COLO829 (cell line): ENCODE measurements at regions not wholly inside any gene's neighbourhood (a gene's known extent, or its start where the extent isn't known, plus 50 kb on each side); places are given as distances from the start of the nearest gene placed in this dataset.

ENCODE experiments used
- DNase-seq: peaks from one replicate; pipeline ENCODE4 v3.0.0; 2012; ENCODE audit warnings: low spot score

GRCh38 chr3:182067423-182067822 lies 355.7 kb downstream of the SOX2 start:
- no peak for DNase-seq

GRCh38 chr3:182078316-182078715 lies 366.6 kb downstream of the SOX2 start:
- DNase-seq, result no peak

- DNase-seq, result no peak
Measured at GRCh38 chr3:182078929-182079328, 367.2 kb downstream of the SOX2 start.

- no peak for DNase-seq
Measured at GRCh38 chr3:182081096-182081495, 369.4 kb downstream of the SOX2 start.

- DNase-seq, result no peak
Measured at GRCh38 chr3:182083112-182083511, 371.4 kb downstream of the SOX2 start.

- DNase-seq, result peak; percentile 80
Measured at GRCh38 chr3:182092662-182093262, 381.0 kb downstream of the SOX2 start.

- DNase-seq, result no peak
Measured at GRCh38 chr3:182094321-182094720, 382.6 kb downstream of the SOX2 start.

- no peak for DNase-seq
Measured at GRCh38 chr3:182104881-182105280, 393.2 kb downstream of the SOX2 start.

GRCh38 chr3:182105875-182106274 lies 394.1 kb downstream of the SOX2 start:
- DNase-seq, result peak; percentile 48

- DNase-seq, result no peak
Measured at GRCh38 chr3:182108371-182108770, 396.6 kb downstream of the SOX2 start.

- DNase-seq, result no peak
Measured at GRCh38 chr3:182111967-182112366, 400.2 kb downstream of the SOX2 start.

GRCh38 chr3:182115328-182116015 lies 403.7 kb downstream of the SOX2 start:
- DNase-seq, result peak; percentile 29

GRCh38 chr3:182116386-182116785 lies 404.7 kb downstream of the SOX2 start:
- no peak for DNase-seq

- DNase-seq, result no peak
Measured at GRCh38 chr3:182117131-182117530, 405.4 kb downstream of the SOX2 start.

GRCh38 chr3:182117583-182117982 lies 405.9 kb downstream of the SOX2 start:
- no peak for DNase-seq

GRCh38 chr3:182118066-182118465 lies 406.3 kb downstream of the SOX2 start:
- DNase-seq, result peak; percentile 19

- no peak for DNase-seq
Measured at GRCh38 chr3:182121401-182121800, 409.7 kb downstream of the SOX2 start.

- DNase-seq, result no peak
Measured at GRCh38 chr3:182122779-182123178, 411.1 kb downstream of the SOX2 start.

GRCh38 chr3:182124187-182124586 lies 412.5 kb downstream of the SOX2 start:
- no peak for DNase-seq

GRCh38 chr3:182124716-182125115 lies 413.0 kb downstream of the SOX2 start:
- no peak for DNase-seq

GRCh38 chr3:182129740-182130139 lies 418.0 kb downstream of the SOX2 start:
- no peak for DNase-seq

GRCh38 chr3:182133752-182134151 lies 422.0 kb downstream of the SOX2 start:
- DNase-seq, result no peak

- DNase-seq, result no peak
Measured at GRCh38 chr3:182135056-182135455, 423.3 kb downstream of the SOX2 start.
